AG20443 (cell line): ENCODE measurements at regions not wholly inside any gene's neighbourhood (a gene's known extent, or its start where the extent isn't known, plus 50 kb on each side); places are given as distances from the start of the nearest gene placed in this dataset.

Experiments used
- DNase-seq: peaks from one replicate; pipeline ENCODE4 v3.0.0; 2012; ENCODE audit warnings: low spot score, mixed read lengths

- no peak for DNase-seq
These were observed 92.8 kb upstream of the SEPTIN5 start for GRCh38 chr22:19621373-19622060.

DNA sequence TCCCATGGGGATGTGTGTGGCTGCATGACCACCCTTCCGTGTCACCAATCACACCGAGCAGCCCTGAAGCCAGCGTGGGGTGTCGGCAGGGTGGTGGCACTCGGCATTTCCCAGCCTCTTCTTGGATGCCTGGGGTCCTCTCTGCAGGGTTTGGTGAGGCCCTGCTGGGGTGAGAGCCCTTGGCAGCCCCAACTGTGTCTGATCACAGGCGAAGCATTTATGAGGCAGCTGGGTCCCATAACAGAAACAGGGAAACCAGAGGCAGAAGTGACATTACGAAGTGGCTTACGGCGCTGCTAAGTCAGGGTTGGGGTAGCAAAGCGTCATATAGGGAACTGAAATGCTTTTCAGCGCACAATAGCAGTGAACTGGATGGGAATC lies 92.3 kb upstream of the SEPTIN5 start:
- no peak for DNase-seq

DNA sequence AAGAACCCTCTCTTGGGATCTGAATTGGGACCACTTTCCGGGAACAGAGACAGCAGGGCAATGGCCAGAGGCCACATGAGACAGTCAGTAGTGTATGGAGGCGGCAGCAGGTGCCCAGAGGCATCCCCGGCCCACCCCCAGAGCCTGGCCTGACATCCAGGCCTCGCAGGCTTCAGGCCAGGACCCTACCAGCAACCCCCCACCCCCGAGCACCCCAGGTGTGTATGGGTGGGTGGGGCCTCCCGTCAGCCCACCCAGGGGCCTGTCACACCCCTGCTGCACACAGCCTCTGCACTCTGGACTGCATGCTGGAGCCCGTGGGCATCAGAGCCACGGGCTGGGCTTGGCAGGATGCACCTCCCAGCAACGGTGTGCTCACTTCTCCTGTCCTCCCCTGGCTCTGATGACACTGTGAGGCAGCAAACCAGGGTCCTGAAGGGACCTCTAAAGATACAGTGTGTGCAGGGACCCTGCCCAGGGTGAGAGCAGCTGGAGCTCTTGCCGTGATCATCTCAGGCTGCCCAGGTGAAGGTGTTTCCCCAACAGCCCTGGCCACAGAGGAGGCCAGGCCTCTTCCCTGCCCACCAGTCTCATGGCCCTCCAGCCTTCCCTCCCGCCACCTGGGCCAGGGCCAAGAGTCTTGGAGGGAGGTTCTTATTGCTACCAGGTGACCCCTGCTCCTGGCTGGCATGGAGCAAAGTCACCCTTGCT lies 88.8 kb upstream of the SEPTIN5 start:
- DNase-seq, result no peak

DNA sequence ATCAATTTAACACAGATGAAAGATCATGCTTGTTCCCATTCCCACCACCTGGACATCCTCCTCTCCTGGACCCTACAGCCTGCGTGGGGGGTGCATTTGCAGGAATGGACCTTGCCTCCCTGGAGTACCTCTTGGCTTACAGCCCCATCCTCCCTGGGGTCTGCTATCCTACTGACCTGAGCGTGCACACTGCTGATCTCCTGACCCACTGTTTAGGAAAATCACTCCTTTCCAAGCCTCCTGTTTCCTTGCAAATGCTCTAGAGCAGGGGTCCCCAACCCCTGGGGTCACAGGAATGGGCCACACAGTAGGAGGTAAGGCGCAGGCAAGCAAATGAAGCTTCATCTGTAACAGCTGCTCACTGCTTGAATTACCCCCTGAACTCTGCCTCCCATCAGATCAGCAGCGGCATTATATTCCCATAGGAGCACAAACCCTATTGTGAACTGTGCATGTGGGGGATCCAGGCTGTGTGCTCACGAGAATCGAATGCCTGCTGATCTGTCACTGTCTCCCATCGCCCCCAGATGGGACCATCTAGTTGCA lies 88.2 kb upstream of the SEPTIN5 start:
- no peak for DNase-seq

GRCh38 chr22:19626666-19627065 lies 87.6 kb upstream of the SEPTIN5 start:
- no peak for DNase-seq

GRCh38 chr22:19628038-19628776 lies 86.1 kb upstream of the SEPTIN5 start:
- no peak for DNase-seq

DNA sequence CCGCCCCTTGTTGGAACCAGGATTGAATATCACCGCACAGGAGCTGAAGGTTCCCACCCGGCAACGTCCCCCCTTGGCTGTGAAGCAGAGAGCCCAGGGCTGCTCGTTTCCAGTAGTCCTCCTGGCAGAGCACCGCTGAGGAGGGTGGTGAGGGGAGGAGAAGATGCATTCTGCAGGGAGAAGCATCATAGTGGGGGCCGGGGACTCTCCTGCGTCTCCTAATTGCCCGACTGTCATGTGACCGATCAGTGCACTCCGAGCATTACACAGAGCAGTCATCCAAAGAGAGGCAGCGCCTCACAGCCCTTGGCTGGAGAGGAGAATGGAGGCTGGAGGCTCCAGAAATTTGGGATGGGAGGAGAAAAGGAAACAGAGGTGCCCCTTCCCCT lies 85.0 kb upstream of the SEPTIN5 start:
- DNase-seq, result no peak

DNA sequence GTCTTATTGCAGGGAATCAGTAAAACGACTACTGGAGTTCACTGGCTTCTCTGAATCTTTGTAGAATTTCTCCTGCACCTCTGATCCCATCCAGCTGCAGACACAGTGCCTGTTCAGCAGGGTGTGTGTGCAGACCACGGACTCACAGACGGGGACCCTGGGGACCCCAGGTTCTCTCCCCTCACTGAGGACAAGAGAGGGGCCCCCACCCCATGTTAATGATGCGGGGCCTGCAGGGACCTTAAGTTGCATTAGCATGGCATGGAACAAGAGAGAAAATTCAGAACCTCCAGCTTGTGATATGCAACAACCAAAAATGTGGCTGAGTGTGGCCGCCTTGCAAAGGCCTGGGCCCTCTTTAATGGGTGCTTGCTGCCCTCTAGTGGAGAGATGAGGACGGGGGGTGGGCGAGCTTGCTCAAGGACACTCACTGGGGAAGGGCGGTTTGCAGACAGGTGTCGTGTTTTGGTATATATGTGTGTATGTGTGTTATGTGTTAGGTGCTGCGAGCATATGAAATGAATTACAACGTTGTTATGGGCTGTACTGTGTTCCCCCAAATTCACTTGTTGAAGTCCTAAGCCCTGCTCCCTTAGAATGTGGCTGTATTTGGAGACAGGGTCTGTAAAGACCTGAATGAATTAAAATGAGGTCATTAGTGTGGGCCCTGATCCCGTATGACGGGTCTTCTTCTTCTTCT lies 84.4 kb upstream of the SEPTIN5 start:
- peak; percentile 95 for DNase-seq

GRCh38 chr22:19630614-19631013 lies 83.7 kb upstream of the SEPTIN5 start:
- no peak for DNase-seq

GRCh38 chr22:19631899-19632667 lies 82.2 kb upstream of the SEPTIN5 start:
- peak; percentile 61 for DNase-seq

DNA sequence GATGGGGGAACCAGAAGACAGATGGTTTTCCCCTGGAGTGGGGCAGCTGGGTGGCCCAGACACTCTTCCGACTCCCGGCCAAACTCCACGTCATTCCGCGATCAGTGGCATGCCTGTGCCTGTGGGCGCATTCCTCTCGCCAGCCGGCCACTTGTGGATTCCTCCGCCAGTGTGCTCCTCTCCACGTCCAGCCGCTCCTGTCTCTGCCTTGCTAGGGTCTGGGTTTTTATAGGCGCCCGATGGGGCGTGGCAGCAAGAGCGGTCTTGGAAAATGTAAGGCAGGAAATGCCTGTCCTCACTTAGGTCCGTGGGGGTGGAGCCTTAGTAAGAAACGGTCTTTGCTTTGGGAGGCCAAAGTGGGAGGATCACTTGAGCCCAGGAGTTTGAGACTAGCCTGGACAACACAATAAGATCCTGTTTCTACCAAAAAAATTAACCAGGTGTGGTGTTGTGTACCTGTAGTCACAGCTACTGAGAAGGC lies 81.6 kb upstream of the SEPTIN5 start:
- DNase-seq, result no peak

GRCh38 chr22:19634226-19634975 lies 79.9 kb upstream of the SEPTIN5 start:
- no peak for DNase-seq

DNA sequence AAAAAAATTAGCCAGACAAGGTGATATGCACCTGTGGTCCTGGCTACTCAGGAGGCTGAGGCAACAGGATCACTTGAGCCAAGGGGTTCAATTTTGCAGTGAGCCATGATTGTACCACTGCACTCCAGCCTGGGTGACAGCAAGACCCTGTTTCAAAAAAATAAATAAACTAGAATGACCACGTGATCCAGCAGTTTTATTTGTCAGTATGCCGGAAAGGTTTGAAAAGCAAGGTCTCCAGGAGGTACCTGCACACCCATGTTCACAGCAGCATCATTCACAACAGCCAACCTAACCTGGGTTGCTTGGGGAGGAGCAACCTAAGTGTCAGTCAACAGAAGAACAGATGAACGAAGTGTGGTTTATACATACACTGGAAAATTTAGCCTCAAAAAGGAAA lies 78.7 kb upstream of the SEPTIN5 start:
- DNase-seq, result no peak

GRCh38 chr22:19636696-19637407 lies 77.5 kb upstream of the SEPTIN5 start:
- DNase-seq, result no peak

GRCh38 chr22:19637408-19638281 lies 76.7 kb upstream of the SEPTIN5 start:
- DNase-seq, result no peak

DNA sequence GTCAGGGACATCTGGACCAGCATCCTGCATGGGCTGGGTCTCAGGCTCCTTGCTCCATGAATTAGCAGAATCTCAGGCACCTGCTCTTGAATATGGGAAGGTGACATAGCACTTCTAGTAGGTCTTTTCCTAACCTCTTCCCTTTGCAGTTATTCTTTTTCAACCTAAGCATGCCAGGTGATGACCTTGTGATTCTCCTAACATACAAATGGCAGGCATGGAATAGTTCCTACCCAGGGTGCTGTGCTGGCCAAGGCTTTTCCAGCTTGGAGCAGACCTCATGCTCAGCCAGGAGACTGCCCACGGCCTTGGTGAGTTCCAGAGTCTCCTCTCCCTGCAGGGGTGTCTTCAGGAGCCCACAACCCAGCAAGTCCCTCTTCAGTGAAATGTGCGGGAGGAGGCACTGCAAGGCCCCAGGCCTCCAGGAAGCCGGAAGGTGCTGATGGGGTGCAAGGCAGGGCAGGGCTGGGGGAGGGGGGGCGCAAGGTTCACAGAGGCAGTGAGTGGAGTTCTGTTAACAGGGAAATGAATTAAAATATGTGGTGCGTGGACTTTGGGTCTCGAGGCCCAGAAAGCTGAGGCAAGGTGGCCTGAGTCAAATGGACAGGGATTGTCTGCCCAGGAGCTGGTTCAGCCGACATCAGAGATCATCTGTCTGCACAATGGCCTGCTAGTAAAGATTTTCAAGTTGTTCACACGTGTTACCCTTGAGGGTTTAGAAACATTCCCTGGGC lies 75.9 kb upstream of the SEPTIN5 start:
- DNase-seq, result no peak

DNA sequence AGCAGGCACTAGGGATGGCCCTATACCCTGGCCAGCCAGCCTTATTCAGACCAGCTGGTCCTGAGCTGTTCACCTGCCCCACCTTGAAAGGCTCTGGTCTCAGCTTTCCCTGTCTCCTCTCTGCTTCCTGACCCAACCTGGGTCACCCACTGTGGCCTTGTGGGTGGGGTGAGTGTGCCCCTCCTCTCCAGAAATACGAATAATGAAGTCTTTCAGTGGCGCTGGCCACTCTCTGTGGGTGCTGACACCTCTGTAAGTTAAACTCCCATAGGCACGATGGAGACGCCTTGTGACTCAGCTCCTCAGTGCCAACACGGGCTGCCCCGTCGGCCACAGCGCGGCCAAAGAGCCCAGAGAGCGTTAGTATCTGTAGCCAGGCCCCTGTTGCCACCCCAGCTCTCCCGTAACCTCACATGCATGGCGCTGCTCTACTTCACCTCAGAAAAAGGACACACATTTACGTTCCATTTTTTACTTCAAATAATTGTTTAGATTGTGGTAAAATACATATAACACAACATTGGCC lies 74.6 kb upstream of the SEPTIN5 start:
- DNase-seq, result no peak

DNA sequence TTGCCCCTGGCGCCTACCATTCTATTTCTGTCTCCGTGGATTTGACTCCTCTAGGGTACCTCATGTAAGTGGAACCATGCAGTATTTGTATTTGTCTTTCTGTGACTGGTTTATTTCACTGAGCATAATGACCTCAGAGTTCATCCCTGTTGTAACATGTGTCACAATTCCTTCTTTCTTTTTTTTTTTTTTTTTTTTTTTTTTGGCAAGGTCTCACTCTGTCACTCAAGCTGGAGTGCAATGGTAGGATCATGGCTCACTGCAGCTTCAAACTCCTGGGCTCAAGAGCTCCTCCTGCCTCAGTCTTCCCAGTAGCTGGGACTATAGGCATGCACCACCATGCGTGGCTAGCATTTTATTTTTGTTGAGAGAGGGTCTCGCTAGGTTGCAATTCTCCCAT lies 74.0 kb upstream of the SEPTIN5 start:
- no peak for DNase-seq
